ENCODE measurements at regions not wholly inside any gene's neighbourhood (a gene's known extent, or its start where the extent isn't known, plus 50 kb on each side); places are given as distances from the start of the nearest gene placed in this dataset.
"Not testable (repeated sequence)": the region's sequence is repeated elsewhere in the genome, so short reads cannot be mapped to it uniquely, and the experiment has no call there.

- Histone ChIP-seq H3K4me3 (no peak overlapping the region), H3K4me1 (no peaks in the 10 kb centered on the region), H3K27ac (no peak overlapping the region), H3K9me3 (no peaks in the 10 kb centered on the region), H3K4me2 (no peak overlapping the region)
- ChIA-PET POLR2A (no interaction called here), CTCF (interaction anchor here (0.6 kb wide), 1 partner anchor 952 kb away, joined by 3 read pairs; no protein-coding TSS in a partner anchor)
- no peak for DNase-seq (ENCODE audit: low read depth in 1 of 2, low spot score in 1 of 2)
- 2% methylated on average over 2 of the region's 2 CpGs for WGBS (ENCODE audit: missing lambda C conversion rate)
- FAIRE-seq: no peak
- no peak for ATAC-seq
- TF ChIP-seq HEYL (CRISPR knock-in tag; IDR thresholded peaks at IDR 0.05): no peak
- TF ChIP-seq CTCF (IDR thresholded peaks at IDR 0.05): no peak
- TF ChIP-seq RCOR1 (IDR thresholded peaks at IDR 0.05; ENCODE audit: low read depth, low read length): no peak
- no peak for TF ChIP-seq MAFK (IDR thresholded peaks at IDR 0.05; ENCODE audit: partially characterized antibody)
- TF ChIP-seq CHD2 (IDR thresholded peaks at IDR 0.05; ENCODE audit: low read length, partially characterized antibody): no peak
- TF ChIP-seq POLR2AphosphoS2 (conservative IDR thresholded peaks at IDR 0.05; ENCODE audit: low read length): no peak
These were observed 160.7 kb upstream of the LRFN5 start for GRCh38 chr14:41446008-41446407.

GRCh38 chr14:41423503-41423902 is 183.2 kb upstream of the LRFN5 start:
- FAIRE-seq (no peak), DNase-seq (ENCODE audit: low read depth in 1 of 2, low spot score in 1 of 2) (no peak), ATAC-seq (no peak)
- 5% methylated on average over 3 of the region's 3 CpGs for WGBS (ENCODE audit: missing lambda C conversion rate)
- Histone ChIP-seq H3K4me1 (no peaks in the 10 kb centered on the region), H3K9me3 (no peaks in the 10 kb centered on the region), H3K4me3 (no peak overlapping the region), H3K4me2 (no peak overlapping the region), H3K27ac (no peak overlapping the region)
- no peak for TF ChIP-seq ZFP36 (IDR thresholded peaks at IDR 0.05; ENCODE audit: borderline replicate concordance, partially characterized antibody)
- no peak for TF ChIP-seq NFE2L2 (conservative IDR thresholded peaks at IDR 0.05; ENCODE audit: low read length)
- no peak for TF ChIP-seq EHMT2 (IDR thresholded peaks at IDR 0.05; ENCODE audit: low read depth)
- TF ChIP-seq ZSCAN20 (CRISPR knock-in tag; IDR thresholded peaks at IDR 0.05): no peak
- no peak for TF ChIP-seq PBX3 (IDR thresholded peaks at IDR 0.05)
- TF ChIP-seq SMC3 (IDR thresholded peaks at IDR 0.05): no peak
- TF ChIP-seq BHLHE40 (IDR thresholded peaks at IDR 0.05; ENCODE audit: low read depth, low read length): no peak
- ChIA-PET CTCF (no interaction called here), POLR2A (no interaction called here)

- H3K4me3 ChIP-seq; POLR2A ChIA-PET; CTCF ChIA-PET; H3K4me1 ChIP-seq; H3K27ac ChIP-seq; DNase-seq (ENCODE audit: low read depth in 1 of 2, low spot score in 1 of 2); ATAC-seq; H3K9me3 ChIP-seq; FAIRE-seq; H3K4me2 ChIP-seq: not testable (repeated sequence)
- 68% methylated on average over 6 of the region's 6 CpGs for WGBS (ENCODE audit: missing lambda C conversion rate)
- peak; percentile 21; the same call in 1 of the 2 replicates for TF ChIP-seq ZC3H11A (IDR thresholded peaks at IDR 0.05)
These were observed 185.4 kb upstream of the LRFN5 start for GRCh38 chr14:41421308-41421707.

GRCh38 chr14:41419709-41420108 is 187.0 kb upstream of the LRFN5 start:
- TF ChIP-seq USF2 (IDR thresholded peaks at IDR 0.05): no peak
- TF ChIP-seq RAD21 (conservative IDR thresholded peaks at IDR 0.05 in 1 of 2, IDR thresholded peaks at IDR 0.05 in 1 of 2): no peak
- TF ChIP-seq CBX2 (IDR thresholded peaks at IDR 0.05; ENCODE audit: borderline replicate concordance, low read depth): no peak
- no peak for TF ChIP-seq ZNF302 (CRISPR knock-in tag; IDR thresholded peaks at IDR 0.05)
- TF ChIP-seq JUNB (IDR thresholded peaks at IDR 0.05): no peak
- ChIA-PET CTCF (no interaction called here), POLR2A (no interaction called here)
- Histone ChIP-seq H3K9me3 (no peaks in the 10 kb centered on the region), H3K27ac (no peak overlapping the region), H3K4me3 (no peak overlapping the region), H3K4me1 (no peaks in the 10 kb centered on the region), H3K4me2 (no peak overlapping the region)
- FAIRE-seq (no peak), ATAC-seq (no peak), DNase-seq (ENCODE audit: low read depth in 1 of 2, low spot score in 1 of 2) (no peak)
- WGBS (ENCODE audit: missing lambda C conversion rate): 22% methylated on average over 4 of the region's 4 CpGs

Measured in A549 (cell line).